GM12878 (cell line): ENCODE measurements at regions not wholly inside any gene's neighbourhood (a gene's known extent, or its start where the extent isn't known, plus 50 kb on each side); places are given as distances from the start of the nearest gene placed in this dataset.

Experiments
- CBX3 ChIP-seq: fragments of 200-600 bp; sonication (generic); IDR thresholded peaks from 2 replicates; pipeline ENCODE4 v1.6.1; 2016; ENCODE audit warnings: low read depth, borderline replicate concordance
- CREB1 ChIP-seq: IDR thresholded peaks from 2 replicates; pipeline ENCODE4 v1.6.1; 2012; ENCODE audit warnings: low read depth, mild to moderate bottlenecking, inconsistent platforms
- EP300 ChIP-seq, 2 experiments: fragments of 150-350 bp in 1 of 2; IDR thresholded peaks; 2 replicates each; pipeline ENCODE4 v1.6.1; 2011 to 2012; ENCODE audit warnings: low read depth in 2 of 2, low read length in 2 of 2, borderline replicate concordance in 1 of 2, improper control_type of control experiment in 1 of 2, inconsistent platforms in 1 of 2; ENCODE audit not compliant: control insufficient read depth in 1 of 2
- FOXK2 ChIP-seq: fragments of 450-650 bp; IDR thresholded peaks from 2 replicates; pipeline ENCODE4 v1.6.1; 2017; ENCODE audit warnings: mild to moderate bottlenecking, moderate library complexity
- JUNB ChIP-seq: IDR thresholded peaks from 2 replicates; pipeline ENCODE4 v1.6.1; 2016; ENCODE audit warnings: antibody characterized with exemption, mild to moderate bottlenecking
- POLR2A ChIP-seq: IDR thresholded peaks from 2 replicates; pipeline ENCODE4 v1.6.1; 2011; ENCODE audit warnings: low read depth, mild to moderate bottlenecking, low read length
- POLR2AphosphoS5 ChIP-seq: IDR thresholded peaks from 2 replicates; pipeline ENCODE4 v1.6.1; 2011; ENCODE audit warnings: mild to moderate bottlenecking, low read length, inconsistent platforms
- RAD21 ChIP-seq: IDR thresholded peaks from 2 replicates; pipeline ENCODE4 v1.6.1; 2011; ENCODE audit warnings: mild to moderate bottlenecking, low read depth, low read length, moderate library complexity; ENCODE audit not compliant: insufficient read depth
- TARDBP ChIP-seq: IDR thresholded peaks from 2 replicates; pipeline ENCODE4 v1.6.1; 2016; ENCODE audit warnings: borderline replicate concordance
- TF ChIP-seq, protein P1 (sequence below), 3 experiments: IDR thresholded peaks in 2 of 3; conservative IDR thresholded peaks in 1 of 3; 2 replicates each; pipeline ENCODE4 v1.5.1; 2011; ENCODE audit warnings: low read depth in 3 of 3, low read length in 3 of 3, mild to moderate bottlenecking in 3 of 3, control low read depth in 2 of 3, moderate library complexity in 2 of 3, inconsistent platforms in 1 of 3, mixed read lengths in 1 of 3; ENCODE audit not compliant: control insufficient read depth in 2 of 3, insufficient read depth in 1 of 3; ENCODE audit errors: extremely low read depth in 1 of 3
- TF ChIP-seq, protein P2 (sequence below): IDR thresholded peaks from 2 replicates; pipeline ENCODE4 v1.6.1; 2012; ENCODE audit warnings: low read depth, low read length, improper control_type of control experiment
- TF ChIP-seq, protein P3 (sequence below): IDR thresholded peaks from 2 replicates; pipeline ENCODE4 v1.6.1; 2012; ENCODE audit warnings: low read depth, low read length, improper control_type of control experiment
- TF ChIP-seq, protein P4 (sequence below): IDR thresholded peaks from 2 replicates; pipeline ENCODE4 v1.6.1; 2011; ENCODE audit warnings: low read depth, low read length, improper control_type of control experiment, borderline replicate concordance

DNA sequence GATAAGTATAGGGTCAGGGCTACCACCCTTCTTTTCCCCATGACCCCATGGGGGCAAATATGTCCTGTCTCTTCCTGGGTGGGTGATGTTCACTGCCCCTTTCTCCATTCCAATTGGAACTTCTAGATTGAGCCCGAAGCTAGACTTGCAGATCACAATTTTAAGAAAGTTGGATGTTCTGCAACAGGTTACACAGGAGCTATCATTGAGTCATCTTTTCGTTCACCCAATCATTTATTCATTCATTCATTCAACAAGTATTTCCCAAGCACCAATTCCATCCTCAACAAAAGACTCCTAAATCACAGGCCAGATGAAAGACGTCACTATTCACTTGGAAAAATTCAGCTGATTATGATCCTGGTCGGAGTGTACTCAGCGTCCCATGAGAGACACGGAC lies 71.0 kb upstream of the FOXP4 start:
- TF ChIP-seq CBX3 (no peak), POLR2A (no peak), JUNB (no peak), EP300 (IDR thresholded peaks at IDR 0.05; ENCODE audit: borderline replicate concordance in 1 of 2, control insufficient read depth in 1 of 2, low read depth in 2 of 2, low read length in 2 of 2) (no peak), RAD21 (no peak), FOXK2 (no peak), CREB1 (no peak), POLR2AphosphoS5 (no peak), TARDBP (no peak)
- TF ChIP-seq, protein P1, sequence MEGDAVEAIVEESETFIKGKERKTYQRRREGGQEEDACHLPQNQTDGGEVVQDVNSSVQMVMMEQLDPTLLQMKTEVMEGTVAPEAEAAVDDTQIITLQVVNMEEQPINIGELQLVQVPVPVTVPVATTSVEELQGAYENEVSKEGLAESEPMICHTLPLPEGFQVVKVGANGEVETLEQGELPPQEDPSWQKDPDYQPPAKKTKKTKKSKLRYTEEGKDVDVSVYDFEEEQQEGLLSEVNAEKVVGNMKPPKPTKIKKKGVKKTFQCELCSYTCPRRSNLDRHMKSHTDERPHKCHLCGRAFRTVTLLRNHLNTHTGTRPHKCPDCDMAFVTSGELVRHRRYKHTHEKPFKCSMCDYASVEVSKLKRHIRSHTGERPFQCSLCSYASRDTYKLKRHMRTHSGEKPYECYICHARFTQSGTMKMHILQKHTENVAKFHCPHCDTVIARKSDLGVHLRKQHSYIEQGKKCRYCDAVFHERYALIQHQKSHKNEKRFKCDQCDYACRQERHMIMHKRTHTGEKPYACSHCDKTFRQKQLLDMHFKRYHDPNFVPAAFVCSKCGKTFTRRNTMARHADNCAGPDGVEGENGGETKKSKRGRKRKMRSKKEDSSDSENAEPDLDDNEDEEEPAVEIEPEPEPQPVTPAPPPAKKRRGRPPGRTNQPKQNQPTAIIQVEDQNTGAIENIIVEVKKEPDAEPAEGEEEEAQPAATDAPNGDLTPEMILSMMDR (IDR thresholded peaks at IDR 0.05 in 2 of 3, conservative IDR thresholded peaks at IDR 0.05 in 1 of 3; ENCODE audit: control insufficient read depth in 2 of 3, extremely low read depth in 1 of 3, insufficient read depth in 1 of 3, low read depth in 3 of 3, low read length in 3 of 3) = no peak
- TF ChIP-seq, protein P2, sequence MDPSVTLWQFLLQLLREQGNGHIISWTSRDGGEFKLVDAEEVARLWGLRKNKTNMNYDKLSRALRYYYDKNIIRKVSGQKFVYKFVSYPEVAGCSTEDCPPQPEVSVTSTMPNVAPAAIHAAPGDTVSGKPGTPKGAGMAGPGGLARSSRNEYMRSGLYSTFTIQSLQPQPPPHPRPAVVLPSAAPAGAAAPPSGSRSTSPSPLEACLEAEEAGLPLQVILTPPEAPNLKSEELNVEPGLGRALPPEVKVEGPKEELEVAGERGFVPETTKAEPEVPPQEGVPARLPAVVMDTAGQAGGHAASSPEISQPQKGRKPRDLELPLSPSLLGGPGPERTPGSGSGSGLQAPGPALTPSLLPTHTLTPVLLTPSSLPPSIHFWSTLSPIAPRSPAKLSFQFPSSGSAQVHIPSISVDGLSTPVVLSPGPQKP = no peak
- TF ChIP-seq, protein P3, sequence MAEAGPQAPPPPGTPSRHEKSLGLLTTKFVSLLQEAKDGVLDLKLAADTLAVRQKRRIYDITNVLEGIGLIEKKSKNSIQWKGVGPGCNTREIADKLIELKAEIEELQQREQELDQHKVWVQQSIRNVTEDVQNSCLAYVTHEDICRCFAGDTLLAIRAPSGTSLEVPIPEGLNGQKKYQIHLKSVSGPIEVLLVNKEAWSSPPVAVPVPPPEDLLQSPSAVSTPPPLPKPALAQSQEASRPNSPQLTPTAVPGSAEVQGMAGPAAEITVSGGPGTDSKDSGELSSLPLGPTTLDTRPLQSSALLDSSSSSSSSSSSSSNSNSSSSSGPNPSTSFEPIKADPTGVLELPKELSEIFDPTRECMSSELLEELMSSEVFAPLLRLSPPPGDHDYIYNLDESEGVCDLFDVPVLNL = no peak
- TF ChIP-seq, protein P4, sequence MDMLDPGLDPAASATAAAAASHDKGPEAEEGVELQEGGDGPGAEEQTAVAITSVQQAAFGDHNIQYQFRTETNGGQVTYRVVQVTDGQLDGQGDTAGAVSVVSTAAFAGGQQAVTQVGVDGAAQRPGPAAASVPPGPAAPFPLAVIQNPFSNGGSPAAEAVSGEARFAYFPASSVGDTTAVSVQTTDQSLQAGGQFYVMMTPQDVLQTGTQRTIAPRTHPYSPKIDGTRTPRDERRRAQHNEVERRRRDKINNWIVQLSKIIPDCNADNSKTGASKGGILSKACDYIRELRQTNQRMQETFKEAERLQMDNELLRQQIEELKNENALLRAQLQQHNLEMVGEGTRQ = no peak
